ENCODE measurements at regions not wholly inside any gene's neighbourhood (a gene's known extent, or its start where the extent isn't known, plus 50 kb on each side); places are given as distances from the start of the nearest gene placed in this dataset.

- Histone ChIP-seq H3K9me3 (replicated peaks) (no peaks in the 10 kb centered on the region), H3K36me3 (no peaks in the 10 kb centered on the region), H3K27ac (replicated peaks) (no peak overlapping the region), H3K4me1 (no peaks in the 10 kb centered on the region), H3K4me3 (no peak overlapping the region), H3K27me3 (ENCODE audit: low read depth) (no peaks in the 10 kb centered on the region)
- intact Hi-C loops (cut with micrococcal nuclease): loop anchor here (10.0 kb wide), 1 partner anchor 78 kb away; no protein-coding TSS in a partner anchor
- no peak for DNase-seq
- TF ChIP-seq CTCF (IDR thresholded peaks at IDR 0.05; ENCODE audit: borderline replicate concordance): no peak
These were observed 66.3 kb downstream of the GTPBP8 start for GRCh38 chr3:113057117-113057516.

DNA sequence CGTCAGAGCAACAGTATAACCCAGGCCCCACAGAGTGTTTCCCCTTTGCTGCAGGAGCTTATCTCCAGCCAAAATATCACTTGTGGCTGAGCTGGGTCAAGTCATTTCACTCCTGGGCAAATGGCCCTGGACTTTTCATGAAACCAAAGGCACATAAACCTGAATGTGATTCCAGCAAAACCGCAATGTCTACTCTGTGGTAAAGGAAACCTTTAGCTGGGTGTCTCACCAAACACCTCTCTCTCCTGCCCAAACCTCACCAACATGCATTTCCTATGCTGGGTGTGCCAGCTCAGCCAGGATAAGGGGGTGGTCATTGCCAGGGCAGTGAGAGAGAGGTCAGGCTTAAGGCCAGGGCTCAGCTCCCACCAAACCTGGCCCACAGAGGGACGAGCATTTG lies 67.4 kb downstream of the GTPBP8 start:
- Histone ChIP-seq H3K27ac (replicated peaks) (no peak overlapping the region), H3K27me3 (ENCODE audit: low read depth) (no peaks in the 10 kb centered on the region), H3K36me3 (peaks cover 5% of the 10 kb centered on the region), H3K9me3 (replicated peaks) (no peaks in the 10 kb centered on the region), H3K4me1 (no peaks in the 10 kb centered on the region), H3K4me3 (no peak overlapping the region)
- no peak for DNase-seq
- intact Hi-C loops (cut with micrococcal nuclease): loop anchor here (10.0 kb wide), 1 partner anchor 77 kb away; no protein-coding TSS in a partner anchor
- TF ChIP-seq CTCF (IDR thresholded peaks at IDR 0.05; ENCODE audit: borderline replicate concordance): no peak

GRCh38 chr3:113062705-113063104 lies 71.9 kb downstream of the GTPBP8 start:
- no peaks in the 10 kb centered on the region for H3K4me1 ChIP-seq
- no peak overlapping the region for H3K27ac ChIP-seq (replicated peaks)
- H3K9me3 ChIP-seq (replicated peaks): peaks cover 16% of the 10 kb centered on the region
- H3K4me3 ChIP-seq: no peak overlapping the region
- intact Hi-C loops (cut with micrococcal nuclease): no loop called here
- TF ChIP-seq CTCF (IDR thresholded peaks at IDR 0.05; ENCODE audit: borderline replicate concordance): no peak
- H3K27me3 ChIP-seq (ENCODE audit: low read depth): no peaks in the 10 kb centered on the region
- peaks cover 32% of the 10 kb centered on the region for H3K36me3 ChIP-seq
- no peak for DNase-seq

GRCh38 chr3:113063126-113063894 lies 72.5 kb downstream of the GTPBP8 start:
- Histone ChIP-seq H3K27me3 (ENCODE audit: low read depth) (no peaks in the 10 kb centered on the region), H3K4me1 (no peaks in the 10 kb centered on the region), H3K4me3 (no peak overlapping the region), H3K36me3 (peaks cover 32% of the 10 kb centered on the region), H3K27ac (replicated peaks) (no peak overlapping the region), H3K9me3 (replicated peaks) (peaks cover 16% of the 10 kb centered on the region)
- no peak for TF ChIP-seq CTCF (IDR thresholded peaks at IDR 0.05; ENCODE audit: borderline replicate concordance)
- intact Hi-C loops (cut with micrococcal nuclease): no loop called here
- no peak for DNase-seq

GRCh38 chr3:113064183-113064582 lies 73.4 kb downstream of the GTPBP8 start:
- intact Hi-C loops (cut with micrococcal nuclease): no loop called here
- TF ChIP-seq CTCF (IDR thresholded peaks at IDR 0.05; ENCODE audit: borderline replicate concordance): no peak
- Histone ChIP-seq H3K4me3 (no peak overlapping the region), H3K9me3 (replicated peaks) (peaks cover 16% of the 10 kb centered on the region), H3K27me3 (ENCODE audit: low read depth) (no peaks in the 10 kb centered on the region), H3K36me3 (peaks cover 32% of the 10 kb centered on the region), H3K27ac (replicated peaks) (no peak overlapping the region), H3K4me1 (no peaks in the 10 kb centered on the region)
- DNase-seq: no peak

Data from left ventricle myocardium inferior (tissue), 1 donor.